ENCODE measurements at regions not wholly inside any gene's neighbourhood (a gene's known extent, or its start where the extent isn't known, plus 50 kb on each side); places are given as distances from the start of the nearest gene placed in this dataset.
A peak's percentile ranks its signal among the peaks of the same experiment; 100 is the strongest.

DNA sequence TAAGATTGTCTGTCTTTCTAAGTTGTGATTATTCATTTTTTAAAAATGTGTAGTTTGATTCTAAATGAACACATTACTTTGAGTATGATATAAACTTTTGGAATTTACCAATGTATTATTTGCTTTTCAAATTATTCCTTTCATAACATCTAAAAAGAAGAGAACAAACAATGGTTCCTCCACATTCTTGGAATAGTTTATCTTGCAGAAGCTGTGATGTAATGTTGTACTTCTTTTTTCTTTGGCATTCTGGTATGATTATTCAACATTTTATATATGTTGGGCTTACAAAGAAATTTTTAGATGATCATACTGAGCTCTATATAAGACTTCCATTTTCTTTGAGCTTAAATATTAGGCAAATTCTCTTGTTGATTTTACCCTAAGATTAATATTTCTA is 419.2 kb downstream of the DIPK2A start:
- DNase-seq, result no peak

DNA sequence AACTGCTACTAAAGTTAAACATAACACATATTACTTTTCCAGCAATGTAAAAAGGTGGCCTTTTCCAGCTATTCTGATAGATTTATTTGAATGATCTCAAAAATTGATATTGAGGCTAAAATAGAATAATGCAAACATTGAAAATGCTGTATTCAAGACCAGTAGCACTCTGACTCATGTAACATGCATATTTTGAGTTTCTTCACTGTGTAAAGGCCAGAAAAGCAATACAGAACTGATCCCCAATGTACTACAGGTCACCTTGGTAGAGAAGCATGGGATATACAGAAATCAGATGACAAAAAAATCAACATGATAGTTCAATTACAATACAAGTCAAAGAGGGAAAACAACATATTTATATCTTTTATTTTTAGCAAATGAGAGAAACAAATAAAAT is 419.6 kb downstream of the DIPK2A start:
- no peak for DNase-seq

DNA sequence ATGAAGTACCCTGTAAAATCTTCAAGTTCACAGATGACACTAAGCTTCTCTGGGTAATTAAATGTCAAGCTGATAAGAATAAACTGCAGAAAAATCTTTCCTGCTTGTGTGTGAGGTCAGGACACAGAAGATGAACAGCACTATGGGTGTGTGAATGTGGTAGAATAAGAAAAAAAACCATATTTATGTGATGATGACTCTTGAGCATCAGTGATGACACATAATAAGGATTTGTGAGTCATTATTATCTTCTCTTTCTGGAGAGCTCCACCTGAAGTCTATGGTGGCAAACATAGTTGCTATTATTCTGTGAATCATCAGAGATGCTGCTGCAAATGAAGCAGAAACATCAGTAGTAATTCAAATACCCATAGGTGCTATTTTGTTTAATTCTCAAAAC is 422.4 kb downstream of the DIPK2A start:
- no peak for DNase-seq

DNA sequence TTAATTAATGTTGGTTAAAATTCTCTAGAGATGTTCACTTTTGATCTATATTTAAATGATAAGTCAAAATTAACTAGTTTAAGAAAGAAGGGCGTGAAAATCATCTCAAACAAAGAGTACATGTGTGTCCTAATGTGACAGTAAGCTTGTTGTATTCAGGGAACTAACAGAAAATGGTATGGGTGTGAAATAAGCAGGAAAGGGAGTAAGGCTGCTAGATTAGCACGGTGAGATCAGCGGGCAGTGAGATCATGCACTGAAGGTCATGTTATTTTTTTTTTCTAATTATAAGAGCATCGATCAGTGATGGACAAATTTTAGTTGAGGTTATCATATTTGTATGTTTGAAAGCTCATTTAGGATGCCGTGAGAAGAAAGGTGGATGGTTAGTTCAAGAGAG is 430.8 kb downstream of the DIPK2A start:
- DNase-seq, result no peak

DNA sequence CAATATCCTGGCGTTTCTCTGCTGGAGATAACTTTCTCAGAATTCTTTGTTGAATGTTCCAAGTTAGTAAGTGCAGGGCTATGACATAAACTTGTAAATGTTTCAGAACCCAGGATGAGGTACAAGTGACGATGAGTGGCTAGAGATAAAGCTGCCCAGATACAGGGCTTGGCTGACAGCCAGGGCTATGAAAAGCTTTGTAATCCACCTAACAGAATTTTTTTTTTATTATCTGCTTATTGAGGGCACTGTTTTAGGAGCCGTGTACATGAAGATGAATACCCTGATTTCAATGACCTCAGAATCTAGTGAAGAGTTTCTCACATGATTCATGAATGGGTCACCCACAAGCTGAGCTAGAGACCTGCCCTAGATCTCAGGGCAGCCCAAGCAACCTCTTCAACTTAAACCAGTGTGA is 431.4 kb downstream of the DIPK2A start:
- DNase-seq, result peak; percentile 32

DNA sequence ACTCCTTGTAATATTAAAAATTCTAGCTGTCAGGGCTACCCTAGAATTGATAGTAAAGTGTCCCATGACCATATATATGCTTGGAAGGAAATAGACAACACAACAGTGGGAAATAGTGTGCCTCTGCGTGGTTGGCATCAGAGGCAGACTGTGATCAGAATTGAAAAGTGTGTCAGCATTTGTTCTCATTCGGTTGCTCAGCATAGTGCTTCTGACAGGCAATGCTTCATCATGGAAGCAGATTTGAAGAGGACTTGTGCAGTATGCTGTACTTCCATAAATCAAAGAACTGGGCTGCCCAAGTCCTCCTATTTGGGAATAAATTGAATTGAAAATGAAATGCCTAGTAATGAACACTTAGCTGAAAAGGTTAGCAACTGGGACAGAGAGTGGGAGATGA is 435.7 kb downstream of the DIPK2A start:
- no peak for DNase-seq

DNA sequence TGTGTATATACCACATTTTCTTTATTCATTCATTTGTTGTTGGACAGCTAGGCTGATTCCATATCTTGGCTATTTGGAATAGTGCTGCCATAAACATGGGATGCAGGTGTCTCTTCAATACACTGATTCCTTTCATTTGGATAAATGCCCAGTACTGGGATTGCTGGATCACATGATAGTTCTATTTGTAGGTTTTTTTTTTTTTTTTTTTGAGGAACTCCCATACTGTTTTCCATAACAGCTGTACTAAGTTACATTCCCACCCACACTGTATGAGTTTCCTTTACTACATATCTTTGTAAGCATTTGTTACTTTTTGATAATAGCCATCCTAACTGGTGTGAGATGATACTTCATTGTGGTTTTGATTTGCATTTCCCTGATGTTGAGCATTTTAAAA is 437.7 kb downstream of the DIPK2A start:
- DNase-seq, result no peak

DNA sequence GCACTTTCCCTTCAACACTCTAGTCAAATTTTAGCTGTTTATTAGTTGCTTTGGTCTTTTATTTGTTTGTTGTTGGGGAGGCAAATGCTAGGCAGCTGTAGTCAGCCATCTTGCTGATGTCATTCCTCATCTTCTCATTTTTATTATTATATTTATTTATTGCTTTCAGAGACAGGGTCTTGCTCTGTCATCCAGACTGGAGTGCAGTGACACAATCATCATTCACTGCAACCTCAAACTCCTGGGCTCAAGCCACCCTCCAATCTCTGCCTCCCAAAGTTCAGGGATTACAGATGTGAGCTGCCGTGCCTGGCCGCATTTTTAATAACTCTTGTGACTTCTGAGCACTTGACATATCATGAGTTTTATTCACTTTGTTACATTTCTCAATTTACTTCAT is 441.4 kb downstream of the DIPK2A start:
- no peak for DNase-seq

DNA sequence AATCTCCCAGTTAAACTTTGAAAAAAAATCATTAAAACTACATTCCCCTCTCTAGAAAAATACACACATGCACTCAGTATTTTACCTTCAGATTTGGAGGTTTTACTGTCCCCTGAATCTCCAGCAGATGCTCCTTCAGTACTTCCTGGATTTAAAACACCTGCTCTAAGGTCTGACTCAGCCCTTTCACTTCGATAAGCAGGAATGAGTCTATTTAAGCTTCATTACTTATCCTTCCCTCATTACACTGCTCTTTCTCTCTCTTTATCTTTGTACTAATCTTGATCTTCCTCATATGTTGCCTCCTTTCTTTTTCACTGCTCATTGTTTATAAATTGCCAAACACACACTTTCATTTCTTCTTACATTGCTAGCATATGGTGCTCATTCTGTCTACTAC is 443.9 kb downstream of the DIPK2A start:
- DNase-seq, result no peak

DNA sequence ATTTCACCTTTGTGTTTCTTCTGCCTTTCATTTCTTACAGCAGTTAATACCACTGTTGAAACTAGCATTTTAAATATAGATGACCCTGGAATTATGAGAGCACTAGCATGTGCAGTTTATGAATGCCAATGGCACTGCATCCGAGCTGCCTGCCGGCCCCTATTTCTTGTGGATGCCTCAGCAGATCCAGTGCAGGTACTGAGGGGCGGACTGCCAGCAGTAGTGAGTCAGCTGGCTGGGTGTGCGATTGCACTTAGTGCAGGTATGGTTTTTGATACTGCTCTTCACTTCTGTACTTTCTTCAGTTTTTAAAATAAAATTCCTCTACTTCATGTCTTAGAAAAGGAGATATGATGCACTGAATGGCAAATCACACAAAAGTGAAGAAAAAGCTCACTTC is 453.0 kb downstream of the DIPK2A start:
- DNase-seq, result no peak

DNA sequence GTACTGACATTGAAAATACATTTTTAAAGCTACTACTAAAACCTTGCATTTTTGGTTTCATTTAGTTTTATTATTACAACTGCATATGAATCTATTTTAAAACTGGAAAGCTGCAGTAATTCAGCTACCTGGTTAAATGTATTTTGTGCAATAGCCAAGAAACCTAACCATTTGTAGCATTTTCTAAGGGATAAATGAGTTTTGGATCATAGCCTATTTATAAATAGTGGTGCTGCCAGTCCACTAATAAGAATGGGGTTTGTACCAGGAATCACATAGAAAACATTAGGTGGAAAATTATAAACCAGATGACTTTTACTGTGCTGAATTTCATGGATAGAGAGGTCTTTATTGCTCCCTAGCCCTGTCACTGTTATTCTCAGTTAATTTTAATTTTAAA is 454.7 kb downstream of the DIPK2A start:
- DNase-seq, result no peak

DNA sequence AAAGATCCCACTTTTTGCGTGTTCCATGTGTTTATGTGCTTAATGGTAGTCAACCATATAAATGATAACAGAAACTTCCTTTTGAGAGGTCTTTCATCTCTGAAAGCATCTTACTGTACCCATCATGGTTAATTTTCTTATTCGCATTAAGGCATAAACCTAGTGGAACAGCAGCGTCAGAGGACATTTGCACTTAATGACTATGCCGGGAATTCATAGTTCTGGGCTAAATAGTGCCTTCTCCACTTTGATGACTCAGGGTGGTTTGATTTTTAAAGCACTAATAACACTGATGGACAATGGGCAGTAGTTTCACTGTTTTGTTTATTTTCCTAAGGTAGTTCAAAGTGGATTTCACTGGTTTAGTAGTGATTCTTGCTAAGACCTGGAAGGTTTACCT is 455.3 kb downstream of the DIPK2A start:
- no peak for DNase-seq

DNA sequence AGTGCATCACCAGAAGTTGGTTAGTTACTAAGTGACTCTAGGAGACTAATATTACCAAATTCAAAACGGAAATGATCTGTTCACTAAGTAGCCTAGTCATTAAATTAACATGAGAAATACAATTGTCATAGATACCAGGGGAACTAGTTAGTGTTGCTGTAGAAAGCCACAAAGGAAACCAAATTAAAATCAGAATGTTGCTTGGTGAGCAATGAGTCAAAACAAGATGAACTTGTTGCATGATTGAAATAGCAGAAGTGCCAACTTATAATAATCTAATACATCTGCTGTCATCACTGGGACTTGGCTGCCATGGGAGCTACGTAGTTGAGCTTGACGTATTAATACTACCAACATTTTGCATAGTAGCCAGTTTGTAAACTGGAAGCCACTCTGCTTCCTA is 458.1 kb downstream of the DIPK2A start:
- DNase-seq, result no peak

DNA sequence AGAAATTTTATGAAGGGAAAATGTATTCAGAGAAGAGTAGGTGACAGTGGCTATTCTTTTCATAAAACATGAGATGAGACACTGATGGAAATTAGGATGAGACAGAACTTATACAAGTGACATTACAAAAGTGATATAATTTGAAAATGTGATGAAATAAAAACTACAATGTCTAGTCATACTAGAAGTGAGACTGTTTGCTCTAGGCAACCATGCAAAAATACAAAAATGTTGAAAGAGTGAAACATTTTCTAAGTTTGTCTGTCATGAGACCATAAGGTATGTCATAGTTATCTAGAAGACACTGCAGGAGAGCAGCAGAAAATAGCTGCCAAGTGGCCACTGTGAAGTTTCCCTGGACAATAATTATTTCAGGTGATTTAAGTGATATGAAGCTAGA is 459.5 kb downstream of the DIPK2A start:
- no peak for DNase-seq

DNA sequence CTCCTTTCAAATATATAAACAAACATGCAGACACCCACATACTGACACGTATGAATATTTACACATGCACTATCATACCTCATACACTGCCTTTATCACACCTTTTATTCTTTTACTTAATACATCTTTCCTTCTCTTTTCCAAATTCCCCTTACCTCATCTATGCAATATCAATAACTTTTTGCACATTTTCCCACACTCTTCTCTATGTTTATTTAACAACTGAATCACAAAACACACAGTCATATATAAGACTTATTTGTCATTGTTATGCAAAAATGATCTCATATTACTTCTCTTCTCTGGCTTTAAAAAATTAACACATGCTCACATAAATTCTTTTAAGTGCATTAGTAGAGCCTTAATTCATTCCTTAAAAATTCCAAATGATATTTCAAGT is 461.4 kb downstream of the DIPK2A start:
- no peak for DNase-seq

DNA sequence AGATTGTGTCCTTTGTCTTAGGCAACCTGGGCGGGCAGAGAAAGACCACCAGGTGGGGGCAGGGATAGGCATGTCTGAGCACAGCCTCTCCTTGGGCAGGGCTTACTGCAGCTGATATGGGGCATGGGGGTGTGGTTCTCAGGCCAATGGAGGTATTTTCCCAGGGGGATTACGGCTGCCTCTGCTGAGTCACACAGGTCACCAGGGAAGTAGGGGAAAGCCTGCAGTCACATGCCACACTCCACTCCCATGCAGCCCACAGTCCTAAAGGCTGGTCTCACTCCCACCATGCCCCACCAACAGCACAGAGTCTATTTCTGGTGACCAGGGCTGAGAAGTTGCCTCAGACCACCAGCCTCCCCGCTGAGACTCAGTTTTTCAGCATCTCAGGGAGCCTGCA is 466.4 kb downstream of the DIPK2A start:
- DNase-seq, result no peak

DNA sequence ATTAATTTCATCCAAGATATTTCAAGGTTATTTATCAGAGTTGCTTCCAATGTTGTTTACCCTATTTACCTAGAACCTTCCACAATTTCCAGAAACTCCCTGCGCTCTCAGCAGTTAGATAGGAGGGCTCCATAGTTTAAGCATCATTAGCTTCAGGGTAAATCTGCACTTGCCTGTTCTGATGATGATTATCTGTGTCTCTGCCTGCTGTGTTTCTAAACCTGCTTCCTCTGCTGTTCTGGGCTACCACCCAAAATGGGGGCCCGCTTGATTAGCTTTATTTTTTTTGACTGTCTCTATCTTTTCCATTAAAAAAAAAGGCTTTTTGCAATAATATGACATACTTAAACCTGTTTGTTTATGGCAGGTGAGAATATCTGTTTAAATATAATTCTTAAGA is 472.4 kb downstream of the DIPK2A start:
- DNase-seq, result no peak

DNA sequence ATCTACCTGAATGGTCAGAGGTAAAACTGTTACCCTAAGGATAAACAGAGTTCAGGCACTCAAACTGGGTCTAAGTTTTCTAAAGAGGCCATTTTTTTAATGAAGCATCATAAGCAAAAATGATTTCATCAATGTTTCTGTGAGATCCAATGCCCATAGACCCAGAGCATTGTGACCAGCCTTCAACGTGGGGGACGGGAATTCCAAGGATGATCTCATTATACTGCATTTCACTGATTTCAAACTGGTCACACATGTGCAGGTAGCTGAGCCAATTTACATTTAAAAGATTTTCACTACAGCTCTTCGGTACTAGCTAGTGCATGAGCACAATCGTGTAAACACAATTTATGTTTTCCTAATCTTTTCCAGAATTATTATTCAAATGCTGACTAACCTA is 472.9 kb downstream of the DIPK2A start:
- no peak for DNase-seq

DNA sequence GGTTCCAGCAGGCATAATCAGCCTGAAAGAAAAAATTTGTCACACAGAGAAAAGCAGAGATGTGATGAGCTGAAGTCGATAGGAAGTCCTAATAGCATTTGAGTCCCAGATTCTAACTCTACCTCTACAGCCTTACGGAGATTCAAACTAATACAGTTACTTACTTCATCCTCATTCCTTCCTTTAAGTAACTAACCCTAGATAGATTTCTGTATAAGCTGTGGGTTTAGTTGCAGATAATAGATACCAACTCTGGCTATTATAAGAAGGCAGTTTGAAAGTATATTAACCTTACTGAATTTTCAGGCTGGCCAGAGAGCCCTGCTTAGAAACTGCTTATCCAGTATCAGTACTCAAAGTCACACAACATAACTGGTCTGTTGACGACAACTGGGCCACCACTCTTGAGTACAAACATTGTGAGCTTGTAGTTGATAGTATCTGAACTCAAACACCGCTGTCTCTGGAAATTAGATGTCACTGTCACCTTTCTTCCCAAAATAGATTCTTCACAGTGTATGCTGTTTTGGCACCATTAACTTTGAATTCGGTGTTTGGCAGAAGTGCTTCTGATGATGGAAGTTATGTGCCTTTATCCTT is 484.3 kb downstream of the DIPK2A start:
- no peak for DNase-seq

DNA sequence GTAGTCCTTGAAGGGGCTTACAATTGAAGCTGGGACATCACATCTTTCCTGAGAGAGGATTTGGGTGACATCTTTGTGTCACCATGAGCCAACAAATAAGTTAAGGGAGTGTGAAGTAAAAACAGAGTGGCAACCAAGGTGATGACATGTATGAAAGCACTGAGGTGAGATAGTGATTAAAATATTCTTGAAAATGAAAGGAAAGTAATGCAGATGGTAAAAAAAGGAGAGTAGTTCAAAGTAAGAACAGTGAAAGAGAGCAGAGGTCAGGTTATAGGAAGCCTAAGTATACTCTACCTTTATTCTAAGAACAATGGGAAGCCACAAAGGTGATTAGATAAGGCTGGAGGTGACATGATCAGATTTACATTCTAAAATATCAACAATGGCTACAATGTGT is 486.1 kb downstream of the DIPK2A start:
- DNase-seq, result no peak

DNA sequence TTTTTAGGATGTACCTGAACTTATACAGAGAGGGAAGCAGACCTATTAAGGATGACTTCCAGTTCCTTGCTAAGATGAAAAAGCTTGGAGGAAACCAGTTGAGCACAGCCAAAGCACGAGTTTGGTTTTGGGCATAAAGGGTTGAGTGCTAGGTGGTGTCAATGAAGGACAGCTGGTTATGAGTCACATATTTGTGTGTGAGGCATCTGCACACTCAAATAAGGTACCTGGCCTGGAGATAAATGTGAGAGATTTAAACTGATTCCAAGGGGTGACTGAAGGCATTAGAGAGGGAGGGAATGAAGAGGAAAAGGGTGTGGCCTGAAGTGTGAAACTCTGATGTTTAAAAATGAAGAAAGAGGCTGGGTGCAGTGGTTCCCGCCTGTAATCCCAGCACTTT is 486.7 kb downstream of the DIPK2A start:
- DNase-seq, result no peak

DNA sequence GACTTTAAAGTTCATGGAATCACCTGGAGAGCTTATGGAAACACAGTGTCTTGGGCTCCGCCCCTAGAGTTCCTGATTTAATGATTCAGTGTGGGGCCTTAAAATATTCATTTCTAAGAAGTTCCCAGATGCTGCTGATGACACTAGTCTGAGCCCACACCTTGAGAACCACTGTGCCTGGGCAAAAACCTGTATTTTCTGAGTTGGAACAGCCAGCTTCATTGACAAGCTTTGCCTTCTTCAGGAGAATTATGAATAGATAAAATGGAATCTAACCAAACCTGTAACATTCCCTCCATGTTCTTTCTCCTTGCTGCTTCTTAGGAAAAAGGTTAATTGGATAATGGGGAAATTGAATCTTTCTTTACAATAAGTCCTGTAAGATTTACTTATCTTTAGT is 490.7 kb downstream of the DIPK2A start:
- DNase-seq, result no peak

DNA sequence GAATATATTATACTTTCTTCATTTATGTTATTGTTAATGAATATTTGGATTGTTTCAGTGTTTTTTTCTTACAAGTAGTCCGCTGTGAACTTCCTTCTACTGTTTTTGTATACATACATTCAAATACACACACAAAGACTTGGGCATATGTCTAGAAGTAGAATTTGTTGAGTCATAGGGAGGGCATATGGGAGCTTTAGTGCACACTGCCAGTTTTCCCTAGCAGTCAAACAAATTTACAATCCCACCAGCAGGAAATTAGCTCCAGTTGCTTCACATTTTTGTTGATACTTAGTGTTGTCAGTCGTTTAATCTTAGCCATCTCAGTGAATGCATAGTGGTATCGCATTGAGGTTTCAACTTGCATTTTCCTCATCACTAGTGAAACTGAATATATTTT is 492.3 kb downstream of the DIPK2A start:
- no peak for DNase-seq

DNA sequence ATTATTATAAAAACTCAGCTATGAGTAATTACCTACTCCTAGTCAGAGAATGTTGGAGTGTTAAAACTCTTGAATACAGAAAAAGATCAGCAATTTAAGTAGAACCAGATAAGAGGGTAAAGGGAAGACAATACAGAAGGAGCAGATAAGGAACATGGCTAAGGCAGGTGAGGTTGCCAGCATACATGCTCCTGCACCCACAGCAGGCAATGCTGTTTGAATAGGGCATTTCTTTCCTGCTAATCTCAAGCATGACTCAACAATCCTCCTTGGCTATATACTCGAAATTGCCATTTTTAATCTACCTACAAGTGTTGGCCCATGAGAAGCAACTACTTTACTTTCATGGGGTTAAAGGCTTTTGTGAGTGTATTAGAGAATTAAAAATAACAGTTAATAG is 494.5 kb downstream of the DIPK2A start:
- peak; percentile 1 for DNase-seq

DNA sequence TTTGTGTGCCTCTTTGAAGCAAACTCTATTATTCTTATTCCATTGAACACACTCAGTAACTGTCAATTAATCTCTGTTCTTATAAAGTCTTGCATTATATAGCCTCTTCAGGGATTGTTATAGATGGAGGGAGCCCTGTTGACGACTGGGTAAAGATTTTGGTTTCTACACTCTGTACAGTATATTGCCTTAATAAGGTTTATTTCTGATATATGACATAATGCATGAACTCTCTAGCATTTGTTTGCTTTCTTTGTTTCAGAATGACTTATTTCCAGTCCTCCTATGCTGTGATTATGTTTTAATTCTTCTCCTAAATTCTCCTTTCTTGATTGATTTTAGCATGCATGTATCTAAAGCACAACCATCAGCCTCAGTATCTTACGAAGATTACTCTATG is 494.9 kb downstream of the DIPK2A start:
- no peak for DNase-seq

DNA sequence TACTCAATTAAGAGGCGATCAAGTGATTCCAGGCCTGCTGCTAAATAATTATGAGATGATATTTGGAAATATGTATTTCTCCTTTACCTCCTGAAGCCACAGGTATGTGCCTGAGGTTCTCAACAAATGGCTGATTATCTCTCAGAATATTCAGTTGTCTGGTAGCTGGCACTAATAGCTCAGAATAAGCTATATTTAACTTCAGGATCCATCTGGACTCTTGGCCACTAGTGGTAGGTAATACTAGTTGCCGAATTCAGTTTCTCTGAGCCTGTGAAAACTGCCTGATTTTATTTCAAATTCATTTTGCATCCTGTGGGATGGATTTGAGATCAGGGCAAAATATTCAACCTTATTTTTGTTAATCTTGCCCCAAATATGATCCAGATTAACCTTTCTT is 499.0 kb downstream of the DIPK2A start:
- no peak for DNase-seq

Data from hematopoietic multipotent progenitor cell treated with erythropoietin and hydrocortisone succinate and interleukin-3 and kit ligand, for 4 days (in vitro differentiated cells).